GM12874 (cell line): ENCODE measurements at regions not wholly inside any gene's neighbourhood (a gene's known extent, or its start where the extent isn't known, plus 50 kb on each side); places are given as distances from the start of the nearest gene placed in this dataset.

Experiments used
- CTCF ChIP-seq: IDR thresholded peaks from 2 replicates; pipeline ENCODE4 v1.5.1; 2011; ENCODE audit warnings: low read depth, mild to moderate bottlenecking, control low read depth, low read length, moderate library complexity; ENCODE audit not compliant: insufficient read depth

- no peak for TF ChIP-seq CTCF
These were observed 209.6 kb upstream of the VWC2 start for GRCh38 chr7:49563693-49564378.

GRCh38 chr7:49564379-49564714 lies 209.1 kb upstream of the VWC2 start:
- no peak for TF ChIP-seq CTCF

- no peak for TF ChIP-seq CTCF
These were observed 195.9 kb upstream of the VWC2 start for GRCh38 chr7:49577576-49577975.

- TF ChIP-seq CTCF, result no peak
These were observed 194.0 kb upstream of the VWC2 start for GRCh38 chr7:49579408-49579807.

DNA sequence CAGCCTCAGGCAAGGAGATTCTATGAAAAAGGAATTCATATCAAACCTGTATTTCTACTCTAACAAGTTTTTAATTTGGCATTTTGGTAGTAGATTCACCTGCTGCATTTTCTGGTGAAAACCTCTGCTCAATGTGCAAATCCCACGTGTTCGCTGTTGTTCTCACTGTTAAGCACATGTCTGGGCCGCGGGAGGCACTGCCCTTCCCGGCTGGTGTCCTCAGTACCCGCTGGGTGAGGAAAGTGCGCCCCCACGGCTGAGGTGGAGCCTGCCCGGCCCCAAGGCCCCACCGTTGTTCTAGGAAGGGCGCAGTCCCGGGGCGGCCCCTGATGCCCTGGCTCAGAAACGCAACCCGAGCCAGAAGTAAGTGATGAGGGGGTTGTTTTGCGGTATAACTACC lies 193.4 kb upstream of the VWC2 start:
- no peak for TF ChIP-seq CTCF

DNA sequence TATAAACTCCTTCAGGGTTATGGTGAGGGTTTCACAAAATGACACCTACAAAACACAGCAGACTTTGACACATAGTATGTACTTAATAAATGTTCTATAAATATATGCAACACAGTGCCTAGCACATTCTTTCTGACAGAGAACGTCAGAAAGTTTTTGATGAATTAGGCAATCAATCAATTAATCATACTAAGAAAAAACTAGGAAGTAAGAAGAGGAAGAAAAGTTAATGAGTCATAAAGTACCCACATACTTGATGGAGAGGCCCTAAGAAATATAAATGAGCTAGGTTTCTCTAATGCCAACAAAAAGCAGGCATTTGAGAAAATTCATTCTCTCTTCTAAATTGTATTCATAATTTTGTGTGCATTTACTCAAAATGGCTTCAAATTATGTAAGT lies 192.7 kb upstream of the VWC2 start:
- TF ChIP-seq CTCF, result no peak

DNA sequence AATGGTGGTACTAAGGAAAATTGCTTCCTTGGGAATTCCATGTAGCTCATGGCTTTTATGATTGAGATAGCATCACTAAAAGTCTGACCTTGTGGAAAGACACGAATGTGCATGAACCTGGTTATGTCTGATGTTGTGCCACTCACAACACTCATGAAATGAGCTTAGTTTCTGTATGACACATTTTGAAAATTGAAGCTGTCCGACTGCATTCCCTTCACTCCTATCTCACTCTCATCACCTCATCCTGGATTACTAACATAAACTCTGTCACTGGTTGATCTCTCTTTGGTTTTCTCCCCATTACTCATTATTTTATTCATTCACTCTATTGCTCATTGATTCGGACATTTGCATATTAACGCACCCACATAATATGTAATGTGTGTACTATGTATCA lies 190.0 kb upstream of the VWC2 start:
- no peak for TF ChIP-seq CTCF
